BLaER1 (cell line): ENCODE measurements at regions not wholly inside any gene's neighbourhood (a gene's known extent, or its start where the extent isn't known, plus 50 kb on each side); places are given as distances from the start of the nearest gene placed in this dataset.

ENCODE experiments used
- H3K27ac ChIP-seq: shearing (Covaris generic); formaldehyde crosslinking; 2 replicates; pipeline ENCODE4 v1.8.1; 2022
- H3K27me3 ChIP-seq: shearing (Covaris generic); formaldehyde crosslinking; 2 replicates; pipeline ENCODE4 v1.8.1; 2022
- H3K36me3 ChIP-seq: shearing (Covaris generic); formaldehyde crosslinking; 2 replicates; pipeline ENCODE4 v1.8.1; 2022
- H3K4me1 ChIP-seq: shearing (Covaris generic); formaldehyde crosslinking; 2 replicates; pipeline ENCODE4 v1.8.1; 2022
- H3K4me2 ChIP-seq: shearing (Covaris generic); formaldehyde crosslinking; 2 replicates; pipeline ENCODE4 v1.8.1; 2022
- H3K4me3 ChIP-seq: shearing (Covaris generic); formaldehyde crosslinking; 2 replicates; pipeline ENCODE4 v1.8.1; 2022
- H3K9ac ChIP-seq: shearing (Covaris generic); formaldehyde crosslinking; 2 replicates; pipeline ENCODE4 v1.8.1; 2022
- H3K9me3 ChIP-seq: shearing (Covaris generic); formaldehyde crosslinking; 2 replicates; pipeline ENCODE4 v1.8.1; 2022
- H4K20me1 ChIP-seq: shearing (Covaris generic); formaldehyde crosslinking; 2 replicates; pipeline ENCODE4 v1.8.1; 2022
- Cebpa-rat ChIP-seq: shearing (Covaris generic); IDR thresholded peaks from 2 replicates; pipeline ENCODE4 v1.8.1; 2022

- Histone ChIP-seq H3K4me2 (no peak overlapping the region), H3K4me3 (no peak overlapping the region), H4K20me1 (no peaks in the 10 kb centered on the region), H3K27me3 (no peaks in the 10 kb centered on the region), H3K27ac (no peak overlapping the region), H3K9ac (no peak overlapping the region), H3K9me3 (no peaks in the 10 kb centered on the region), H3K4me1 (peaks cover 26% of the 10 kb centered on the region), H3K36me3 (no peaks in the 10 kb centered on the region)
- TF ChIP-seq Cebpa-rat = no peak
Measured at GRCh38 chr12:4111010-4111409, 162.6 kb upstream of the CCND2 start.

GRCh38 chr12:4109826-4110225, 163.7 kb upstream of the CCND2 start:
- Histone ChIP-seq H3K27me3 (no peaks in the 10 kb centered on the region), H3K36me3 (no peaks in the 10 kb centered on the region), H3K4me2 (no peak overlapping the region), H3K9me3 (no peaks in the 10 kb centered on the region), H4K20me1 (no peaks in the 10 kb centered on the region), H3K4me1 (peaks cover 14% of the 10 kb centered on the region), H3K9ac (no peak overlapping the region), H3K4me3 (no peak overlapping the region), H3K27ac (no peak overlapping the region)
- no peak for TF ChIP-seq Cebpa-rat

GRCh38 chr12:4108803-4109345, 164.7 kb upstream of the CCND2 start:
- H3K27ac ChIP-seq = no peak overlapping the region
- H3K4me2 ChIP-seq = no peak overlapping the region
- no peaks in the 10 kb centered on the region for H3K36me3 ChIP-seq
- no peaks in the 10 kb centered on the region for H4K20me1 ChIP-seq
- no peaks in the 10 kb centered on the region for H3K27me3 ChIP-seq
- H3K9ac ChIP-seq = no peak overlapping the region
- no peaks in the 10 kb centered on the region for H3K9me3 ChIP-seq
- peaks cover 12% of the 10 kb centered on the region for H3K4me1 ChIP-seq
- TF ChIP-seq Cebpa-rat = no peak
- H3K4me3 ChIP-seq = no peak overlapping the region

- no peak overlapping the region for H3K4me2 ChIP-seq
Measured at GRCh38 chr12:4107911-4108697, 165.5 kb upstream of the CCND2 start.

GRCh38 chr12:4107436-4107878, 166.1 kb upstream of the CCND2 start:
- no peaks in the 10 kb centered on the region for H3K27me3 ChIP-seq
- no peak overlapping the region for H3K27ac ChIP-seq
- H3K4me2 ChIP-seq = no peak overlapping the region
- no peaks in the 10 kb centered on the region for H3K9me3 ChIP-seq
- H3K4me3 ChIP-seq = no peak overlapping the region
- H3K4me1 ChIP-seq = 0 out of 2 replicates have a peak, but pooled peaks cover 4% of the 10 kb centered on the region
- no peak overlapping the region for H3K9ac ChIP-seq
- H3K36me3 ChIP-seq = no peaks in the 10 kb centered on the region
- no peak for TF ChIP-seq Cebpa-rat
- no peaks in the 10 kb centered on the region for H4K20me1 ChIP-seq

More at GRCh38 chr12:4107911-4108697, 165.5 kb upstream of the CCND2 start:
- Histone ChIP-seq H3K36me3 (no peaks in the 10 kb centered on the region), H3K9ac (no peak overlapping the region), H3K27me3 (no peaks in the 10 kb centered on the region), H3K27ac (no peak overlapping the region), H3K4me1 (peaks cover 8% of the 10 kb centered on the region), H3K4me3 (no peak overlapping the region), H3K9me3 (no peaks in the 10 kb centered on the region), H4K20me1 (no peaks in the 10 kb centered on the region)
- no peak for TF ChIP-seq Cebpa-rat

- Histone ChIP-seq H3K4me2 (no peak overlapping the region), H3K4me1 (0 out of 2 replicates have a peak, but pooled peaks cover 4% of the 10 kb centered on the region), H3K27me3 (no peaks in the 10 kb centered on the region)
Measured at GRCh38 chr12:4106621-4107020, 166.9 kb upstream of the CCND2 start.

GRCh38 chr12:4104722-4105244, 168.8 kb upstream of the CCND2 start:
- H3K27me3 ChIP-seq = no peaks in the 10 kb centered on the region
- 0 out of 2 replicates have a peak, but pooled peaks cover 4% of the 10 kb centered on the region for H3K4me1 ChIP-seq
- H3K4me3 ChIP-seq = no peak overlapping the region
- H3K9ac ChIP-seq = no peak overlapping the region
- H4K20me1 ChIP-seq = no peaks in the 10 kb centered on the region
- no peak overlapping the region for H3K27ac ChIP-seq
- TF ChIP-seq Cebpa-rat = no peak
- H3K36me3 ChIP-seq = no peaks in the 10 kb centered on the region
- H3K9me3 ChIP-seq = no peaks in the 10 kb centered on the region
- H3K4me2 ChIP-seq = no peak overlapping the region

More at GRCh38 chr12:4106621-4107020, 166.9 kb upstream of the CCND2 start:
- Histone ChIP-seq H3K36me3 (no peaks in the 10 kb centered on the region), H3K9ac (no peak overlapping the region), H3K27ac (no peak overlapping the region), H3K4me3 (no peak overlapping the region), H3K9me3 (no peaks in the 10 kb centered on the region), H4K20me1 (no peaks in the 10 kb centered on the region)
- no peak for TF ChIP-seq Cebpa-rat

- H3K36me3 ChIP-seq = no peaks in the 10 kb centered on the region
- H3K4me2 ChIP-seq = no peak overlapping the region
- H3K27me3 ChIP-seq = no peaks in the 10 kb centered on the region
- H3K9ac ChIP-seq = no peak overlapping the region
- H4K20me1 ChIP-seq = no peaks in the 10 kb centered on the region
- TF ChIP-seq Cebpa-rat = no peak
- H3K9me3 ChIP-seq = no peaks in the 10 kb centered on the region
- H3K27ac ChIP-seq = no peak overlapping the region
- peaks cover 4% of the 10 kb centered on the region for H3K4me1 ChIP-seq
- no peak overlapping the region for H3K4me3 ChIP-seq
Measured at GRCh38 chr12:4099276-4099675, 174.3 kb upstream of the CCND2 start.

- Histone ChIP-seq H3K27ac (no peak overlapping the region), H3K4me1 (peaks cover 22% of the 10 kb centered on the region), H3K27me3 (no peaks in the 10 kb centered on the region), H3K9ac (no peak overlapping the region), H4K20me1 (no peaks in the 10 kb centered on the region), H3K36me3 (no peaks in the 10 kb centered on the region), H3K4me2 (0 out of 2 replicates have a peak overlapping the region, but pooled peaks have one; percentile 4), H3K4me3 (no peak overlapping the region), H3K9me3 (no peaks in the 10 kb centered on the region)
- TF ChIP-seq Cebpa-rat = no peak
Measured at GRCh38 chr12:4091016-4091743, 182.4 kb upstream of the CCND2 start.

GRCh38 chr12:4089956-4090355, 183.6 kb upstream of the CCND2 start:
- Histone ChIP-seq H3K27ac (no peak overlapping the region), H4K20me1 (no peaks in the 10 kb centered on the region), H3K27me3 (no peaks in the 10 kb centered on the region), H3K4me1 (peaks cover 24% of the 10 kb centered on the region), H3K9me3 (no peaks in the 10 kb centered on the region), H3K36me3 (no peaks in the 10 kb centered on the region), H3K4me2 (no peak overlapping the region), H3K9ac (no peak overlapping the region), H3K4me3 (no peak overlapping the region)
- TF ChIP-seq Cebpa-rat = no peak
